HCT116 (cell line): ENCODE measurements at regions not wholly inside any gene's neighbourhood (a gene's known extent, or its start where the extent isn't known, plus 50 kb on each side); places are given as distances from the start of the nearest gene placed in this dataset.
"Not testable (repeated sequence)": the region's sequence is repeated elsewhere in the genome, so short reads cannot be mapped to it uniquely, and the experiment has no call there.

ENCODE experiments used
- ATAC-seq: fragments of 200-7000 bp; cut with Tn5 transposase; 2 replicates; pipeline ENCODE4 v1.9.1; 2020; ENCODE audit warnings: mild to moderate bottlenecking, moderate library complexity
- BruUV-seq: library from RNA; stranded (reverse); fragments of 400-500 nt; replicated peaks from 2 replicates; lab custom pipeline; 2021; lab: Mats Ljungman, UMichigan
- CTCF ChIA-PET: fragments of 300-600 bp; sonication (Branson Sonifier 250); formaldehyde crosslinking; loops from one replicate; lab custom pipeline; 2021; ENCODE audit warnings: antibody characterized with exemption; lab: Charles Lee
- POLR2A ChIA-PET: fragments of 300-600, 350-600 bp; sonication (Branson Sonifier 250); formaldehyde crosslinking; loops from one replicate; lab custom pipeline; 2021; ENCODE audit warnings: antibody characterized with exemption; lab: Charles Lee
- RAD21 ChIA-PET, 2 experiments: fragments of 300-600 bp; sonication (Branson Sonifier 250); formaldehyde crosslinking; loops; one replicate each; lab custom pipeline; 2023; ENCODE audit warnings: low total read pairs in 2 of 2; ENCODE audit not compliant: uncharacterized antibody in 2 of 2, unreplicated experiment in 2 of 2, low non-redundant PET in 1 of 2; lab: Charles Lee
- DNase-seq: peaks from one replicate; pipeline ENCODE4 v3.0.0-alpha.2; 2010; ENCODE audit warnings: low read depth, low spot score
- H2AFZ ChIP-seq: fragments of 200-600 bp; shearing (Covaris generic), sonication (generic); 2 replicates; pipeline ENCODE4 v1.6.1; 2017; ENCODE audit warnings: low read depth, mixed run types, mixed read lengths, antibody characterized with exemption, low read length; ENCODE audit not compliant: poor library complexity, severe bottlenecking
- H3K27ac ChIP-seq: 2 replicates; pipeline ENCODE4 v1.5.1; 2012; ENCODE audit warnings: low read depth, low read length
- H3K27me3 ChIP-seq: fragments of 200-600 bp; sonication (generic); 2 replicates; pipeline ENCODE4 v1.6.1; 2016; ENCODE audit warnings: mixed run types, low read length, mixed read lengths; ENCODE audit not compliant: insufficient read depth
- H3K36me3 ChIP-seq, 2 experiments: fragments of 200-500 bp in 1 of 2; fragments of 200-600 bp in 1 of 2; sonication (Bioruptor generic) in 1 of 2; sonication (generic) in 1 of 2; 2 replicates each; pipeline versions ENCODE4 v1.5.1 to v1.6.1; 2014 to 2016; ENCODE audit warnings: low read length in 2 of 2, inconsistent platforms in 1 of 2, mixed read lengths in 1 of 2, mixed run types in 1 of 2; ENCODE audit not compliant: insufficient read depth in 2 of 2, control insufficient read depth in 1 of 2
- H3K4me1 ChIP-seq, 2 experiments: fragments of 200-600 bp in 1 of 2; sonication (generic) in 1 of 2; 2 replicates each; pipeline versions ENCODE4 v1.5.1 to v1.6.1; 2012 to 2017; ENCODE audit warnings: low read length in 2 of 2, inconsistent platforms in 1 of 2, mild to moderate bottlenecking in 1 of 2, mixed read lengths in 1 of 2, mixed run types in 1 of 2, moderate library complexity in 1 of 2; ENCODE audit not compliant: insufficient read depth in 2 of 2, control insufficient read depth in 1 of 2
- H3K4me2 ChIP-seq: fragments of 200-600 bp; sonication (generic); 2 replicates; pipeline ENCODE4 v1.6.1; 2017; ENCODE audit warnings: mixed run types, low read length, mixed read lengths
- H3K4me3 ChIP-seq, 2 experiments: fragments of 200-600 bp in 1 of 2; sonication (generic) in 1 of 2; replicated peaks in 1 of 2; 2 replicates each; pipeline ENCODE4 v1.5.1; 2011 to 2016; ENCODE audit warnings: low read length in 2 of 2, control low read depth in 1 of 2, low read depth in 1 of 2, mild to moderate bottlenecking in 1 of 2, mixed read lengths in 1 of 2, mixed run types in 1 of 2
- H3K79me2 ChIP-seq: fragments of 200-600 bp; sonication (generic); 2 replicates; pipeline ENCODE4 v1.6.1; 2017; ENCODE audit warnings: mild to moderate bottlenecking, mixed run types, low read length, moderate library complexity, mixed read lengths; ENCODE audit not compliant: insufficient read depth
- H3K9ac ChIP-seq: fragments of 200-600 bp; sonication (generic); 2 replicates; pipeline ENCODE4 v1.6.1; 2016; ENCODE audit warnings: low read length, mixed read lengths
- H3K9me2 ChIP-seq: fragments of 200-600 bp; sonication (generic), shearing (Covaris generic); 2 replicates; pipeline ENCODE4 v1.6.1; 2017; ENCODE audit warnings: mixed run types, mild to moderate bottlenecking, moderate library complexity; ENCODE audit not compliant: insufficient read depth
- H3K9me3 ChIP-seq, 2 experiments: fragments of 200-500 bp in 1 of 2; fragments of 200-600 bp in 1 of 2; sonication (Bioruptor generic) in 1 of 2; sonication (generic) in 1 of 2; 2 replicates each; pipeline ENCODE4 v1.6.1; 2014 to 2017; ENCODE audit warnings: low read length in 2 of 2, mixed read lengths in 2 of 2, inconsistent platforms in 1 of 2, low read depth in 1 of 2, mild to moderate bottlenecking in 1 of 2, mixed run types in 1 of 2, moderate library complexity in 1 of 2; ENCODE audit not compliant: control insufficient read depth in 1 of 2, insufficient read depth in 1 of 2
- H4K20me1 ChIP-seq: fragments of 200-600 bp; sonication (generic), shearing (Covaris generic); 2 replicates; pipeline ENCODE4 v1.6.1; 2017; ENCODE audit warnings: mixed run types, mild to moderate bottlenecking, moderate library complexity; ENCODE audit not compliant: insufficient read depth
- CEBPB ChIP-seq: IDR thresholded peaks from 2 replicates; pipeline ENCODE4 v1.6.1; 2012; ENCODE audit warnings: low read depth
- CTCF ChIP-seq, 3 experiments: fragments of 200-600 bp in 1 of 3; sonication (generic) in 1 of 3; IDR thresholded peaks in 2 of 3; conservative IDR thresholded peaks in 1 of 3; 2 replicates each; pipeline ENCODE4 v1.5.1; 2012 to 2017; ENCODE audit warnings: low read depth in 2 of 3, low read length in 2 of 3, antibody characterized with exemption in 1 of 3, borderline replicate concordance in 1 of 3, control low read depth in 1 of 3, mild to moderate bottlenecking in 1 of 3, mixed read lengths in 1 of 3, mixed run types in 1 of 3, moderate library complexity in 1 of 3; ENCODE audit not compliant: insufficient read depth in 1 of 3
- EGR1 ChIP-seq: IDR thresholded peaks from 2 replicates; pipeline ENCODE4 v1.6.1; 2012; ENCODE audit warnings: low read depth
- EZH2phosphoT487 ChIP-seq: fragments of 200-600 bp; IDR thresholded peaks from 2 replicates; pipeline ENCODE4 v1.6.1; 2018; ENCODE audit warnings: antibody characterized with exemption, borderline replicate concordance
- FOSL1 ChIP-seq: IDR thresholded peaks from 2 replicates; pipeline ENCODE4 v1.6.1; 2012; ENCODE audit warnings: low read depth
- JUND ChIP-seq: IDR thresholded peaks from 2 replicates; pipeline ENCODE4 v1.6.1; 2012
- MAX ChIP-seq: IDR thresholded peaks from 2 replicates; pipeline ENCODE4 v1.6.1; 2012
- POLR2A ChIP-seq: IDR thresholded peaks from 2 replicates; pipeline ENCODE4 v1.7.0; 2011; ENCODE audit warnings: borderline replicate concordance; ENCODE audit not compliant: insufficient read depth, insufficient read length; ENCODE audit errors: extremely low read depth
- POLR2AphosphoS5 ChIP-seq: IDR thresholded peaks from 2 replicates; pipeline ENCODE4 v1.6.1; 2011; ENCODE audit warnings: mild to moderate bottlenecking, low read depth, low read length, moderate library complexity
- RAD21 ChIP-seq: IDR thresholded peaks from 2 replicates; pipeline ENCODE4 v1.6.1; 2012; ENCODE audit warnings: low read depth, mild to moderate bottlenecking
- REST ChIP-seq: IDR thresholded peaks from 2 replicates; pipeline ENCODE4 v1.6.1; 2012; ENCODE audit warnings: low read depth
- TCF7L2 ChIP-seq: IDR thresholded peaks from 2 replicates; pipeline ENCODE4 v1.7.0; 2011; ENCODE audit warnings: borderline replicate concordance, inconsistent platforms; ENCODE audit not compliant: insufficient read depth, insufficient read length; ENCODE audit errors: extremely low read depth
- ZFX ChIP-seq: fragments of 450-650 bp; IDR thresholded peaks from 2 replicates; pipeline ENCODE4 v1.6.1; 2017
- intact Hi-C: fragments of 100-400 bp; cut with micrococcal nuclease; formaldehyde crosslinking; loops from 2 replicates; pipeline ENCODE4 v1.10.0; 2022

DNA sequence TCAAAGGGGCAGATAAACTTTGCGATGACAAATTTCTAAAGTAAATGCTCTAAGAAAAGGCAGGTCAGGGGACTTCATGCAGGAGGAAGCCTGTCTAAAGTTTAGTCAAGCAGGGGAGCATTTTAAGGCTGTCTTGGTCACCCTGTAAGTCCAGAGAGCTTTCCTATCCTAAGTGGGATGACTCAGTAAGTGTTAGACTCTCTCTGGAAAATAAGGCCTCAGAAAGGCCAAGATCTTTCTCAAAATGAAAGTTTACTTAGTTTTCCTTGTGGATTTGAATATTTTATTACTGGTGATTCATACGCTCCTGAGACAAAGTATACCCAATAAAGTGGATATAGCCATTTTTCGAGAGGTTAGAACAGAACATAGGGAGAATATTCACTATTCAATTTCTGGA, 806.9 kb upstream of the CDH9 start:
- RAD21 ChIA-PET = no interaction called here
- peaks cover 10 to 17% of the 10 kb centered on the region in 2 experiments; a peak in 2 of 4 replicates for H3K9me3 ChIP-seq
- CTCF ChIA-PET = no interaction called here
- POLR2A ChIA-PET = no interaction called here
- no peaks in the 10 kb centered on the region for H4K20me1 ChIP-seq
- TF ChIP-seq JUND = no peak
- TF ChIP-seq EGR1 = no peak
- no peak for TF ChIP-seq POLR2A
- no peak for TF ChIP-seq POLR2AphosphoS5
- TF ChIP-seq REST = no peak
- TF ChIP-seq CTCF (IDR thresholded peaks at IDR 0.05 in 2 of 3, conservative IDR thresholded peaks at IDR 0.05 in 1 of 3; ENCODE audit: borderline replicate concordance in 1 of 3, insufficient read depth in 1 of 3, low read depth in 2 of 3, low read length in 2 of 3) = no peak
- no peak for TF ChIP-seq EZH2phosphoT487
- TF ChIP-seq FOSL1 = no peak
- TF ChIP-seq TCF7L2 = no peak
- TF ChIP-seq ZFX = no peak
- no peak for TF ChIP-seq MAX
- TF ChIP-seq CEBPB = no peak
- no peak for TF ChIP-seq RAD21
- ATAC-seq = no peak
- no TSS peak for BruUV-seq
- H3K79me2 ChIP-seq = no peaks in the 10 kb centered on the region
- no peak overlapping the region for H2AFZ ChIP-seq
- no peaks in the 10 kb centered on the region for H3K9me2 ChIP-seq
- H3K4me1 ChIP-seq = no peaks in the 10 kb centered on the region
- no peaks in the 10 kb centered on the region for H3K36me3 ChIP-seq
- no peak overlapping the region for H3K9ac ChIP-seq
- intact Hi-C loops = no loop called here
- no peak overlapping the region for H3K27ac ChIP-seq
- no peak overlapping the region for H3K4me3 ChIP-seq
- no peak for DNase-seq
- H3K27me3 ChIP-seq = no peaks in the 10 kb centered on the region
- no peak overlapping the region for H3K4me2 ChIP-seq

DNA sequence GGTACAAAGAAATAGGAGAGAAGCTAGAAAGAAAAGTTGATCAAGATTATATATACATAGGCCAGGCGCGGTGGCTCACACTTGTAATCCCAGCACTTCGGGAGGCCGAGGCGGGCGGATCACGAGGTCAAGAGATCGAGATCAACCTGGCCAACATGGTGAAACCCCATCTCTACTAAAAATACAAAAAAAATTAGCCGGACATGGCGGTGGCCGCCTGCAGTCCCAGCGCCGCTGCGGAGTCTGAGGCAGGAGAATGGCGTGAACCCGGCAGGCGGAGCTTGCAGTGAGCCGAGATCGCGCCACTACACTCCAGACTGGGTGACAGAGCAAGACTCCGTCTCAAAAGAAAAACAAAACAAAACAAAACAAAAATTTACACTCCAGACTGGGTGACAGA, 798.3 kb upstream of the CDH9 start:
- H3K9me2 ChIP-seq, H3K79me2 ChIP-seq, RAD21 ChIA-PET, H3K4me1 ChIP-seq, ATAC-seq, DNase-seq, H3K36me3 ChIP-seq, POLR2A ChIA-PET, H4K20me1 ChIP-seq, H3K9ac ChIP-seq, H3K4me3 ChIP-seq, BruUV-seq, CTCF ChIA-PET, H3K27me3 ChIP-seq, H3K4me2 ChIP-seq, intact Hi-C loops, H3K27ac ChIP-seq, H2AFZ ChIP-seq: not testable (repeated sequence)
- H3K9me3 ChIP-seq = peaks cover 5 to 24% of the 10 kb centered on the region in 2 experiments; a peak in 2 of 4 replicates
